OCI-LY1 (cell line): ENCODE measurements at regions not wholly inside any gene's neighbourhood (a gene's known extent, or its start where the extent isn't known, plus 50 kb on each side); places are given as distances from the start of the nearest gene placed in this dataset.

Experiments used
- H2AFZ ChIP-seq: fragments of 200-600 bp; sonication (generic), shearing (Covaris generic); 2 replicates; pipeline ENCODE4 v1.6.0; 2014; ENCODE audit warnings: antibody characterized with exemption, mild to moderate bottlenecking, low read length
- H3F3A ChIP-seq: fragments of 200-600 bp; sonication (generic), shearing (Covaris generic); 2 replicates; pipeline ENCODE4 v1.6.0; 2014; ENCODE audit warnings: mild to moderate bottlenecking, antibody characterized with exemption, low read length, moderate library complexity; ENCODE audit not compliant: insufficient read depth
- H3K27ac ChIP-seq: fragments of 200-600 bp; sonication (generic); 2 replicates; pipeline ENCODE4 v1.5.1; 2014; ENCODE audit warnings: low read length, mixed run types, mild to moderate bottlenecking, low read depth; ENCODE audit not compliant: poor library complexity, severe bottlenecking
- H3K27me3 ChIP-seq: fragments of 200-600 bp; sonication (generic); 2 replicates; pipeline ENCODE4 v1.6.0; 2014; ENCODE audit warnings: antibody characterized with exemption, mild to moderate bottlenecking, low read length, moderate library complexity; ENCODE audit not compliant: insufficient read depth
- H3K36me3 ChIP-seq: fragments of 200-600 bp; sonication (generic); 2 replicates; pipeline ENCODE4 v1.6.1; 2014; ENCODE audit warnings: mild to moderate bottlenecking, antibody characterized with exemption, low read length, moderate library complexity, mixed read lengths; ENCODE audit not compliant: insufficient read depth
- H3K4me1 ChIP-seq: fragments of 200-600 bp; sonication (generic); 2 replicates; pipeline ENCODE4 v1.5.1; 2014; ENCODE audit warnings: mild to moderate bottlenecking, low read length, moderate library complexity; ENCODE audit not compliant: insufficient read depth, severe bottlenecking
- H3K4me2 ChIP-seq: fragments of 200-600 bp; sonication (generic), shearing (Covaris generic); 2 replicates; pipeline ENCODE4 v1.6.1; 2014; ENCODE audit warnings: low read length
- H3K4me3 ChIP-seq: fragments of 200-600 bp; sonication (generic); 2 replicates; pipeline ENCODE4 v1.5.1; 2014; ENCODE audit warnings: low read length, low read depth, mild to moderate bottlenecking, mixed read lengths; ENCODE audit not compliant: poor library complexity, severe bottlenecking
- H3K79me2 ChIP-seq: fragments of 200-600 bp; shearing (Covaris generic); 2 replicates; pipeline ENCODE4 v1.6.1; 2016; ENCODE audit warnings: mixed run types, low read length, mixed read lengths; ENCODE audit not compliant: insufficient read depth
- H3K9ac ChIP-seq: fragments of 200-600 bp; sonication (generic), shearing (Covaris generic); 2 replicates; pipeline ENCODE4 v1.6.1; 2014; ENCODE audit warnings: mild to moderate bottlenecking, low read length, mixed read lengths
- H3K9me2 ChIP-seq: fragments of 200-600 bp; sonication (generic), shearing (Covaris generic); 2 replicates; pipeline ENCODE4 v1.6.1; 2014; ENCODE audit warnings: low read depth, mild to moderate bottlenecking, low read length, mixed read lengths
- H3K9me3 ChIP-seq: fragments of 200-600 bp; shearing (Covaris generic); 2 replicates; pipeline ENCODE4 v1.6.1; 2014; ENCODE audit warnings: low read length, mixed read lengths
- H4K20me1 ChIP-seq: fragments of 200-600 bp; sonication (generic), shearing (Covaris generic); 2 replicates; pipeline ENCODE4 v1.6.0; 2016; ENCODE audit warnings: mild to moderate bottlenecking, low read length; ENCODE audit not compliant: insufficient read depth
- EZH2 ChIP-seq: fragments of 200-600 bp; sonication (generic), shearing (Covaris generic); IDR thresholded peaks from 2 replicates; pipeline ENCODE4 v1.8.0; 2017; ENCODE audit warnings: borderline replicate concordance, mixed run types, mild to moderate bottlenecking, antibody characterized with exemption, low read length, moderate library complexity, mixed read lengths
- TF ChIP-seq, protein P1 (sequence below): fragments of 200-600 bp; sonication (generic), shearing (Covaris generic); IDR thresholded peaks from 2 replicates; pipeline ENCODE4 v1.5.1; 2017; ENCODE audit warnings: mild to moderate bottlenecking, antibody characterized with exemption, low read length, moderate library complexity, mixed read lengths

DNA sequence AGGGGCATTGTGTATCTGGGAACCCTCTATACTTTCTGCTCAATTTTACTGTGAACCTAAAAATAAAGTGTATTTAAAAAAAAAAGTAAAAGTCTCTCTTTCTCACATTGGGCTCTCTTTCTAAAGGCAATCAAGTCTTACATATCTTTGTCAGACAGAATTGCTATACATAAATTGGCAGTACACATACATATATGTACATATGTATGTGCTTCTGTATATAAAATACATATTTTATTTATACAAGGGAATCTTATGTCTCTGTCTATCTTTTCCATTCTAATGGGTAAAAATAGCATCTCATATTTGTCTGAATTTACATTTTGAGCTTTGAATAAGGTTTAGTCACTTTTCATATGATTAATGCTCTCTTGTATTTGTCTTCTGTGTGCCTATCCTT, 348.8 kb downstream of the SPATA31D1 start:
- Histone ChIP-seq H3K9ac (no peak overlapping the region), H3K27ac (no peak overlapping the region), H3F3A (no peaks in the 10 kb centered on the region), H3K4me2 (no peak overlapping the region), H2AFZ (no peak overlapping the region), H3K4me1 (peaks cover 31% of the 10 kb centered on the region), H3K27me3 (no peaks in the 10 kb centered on the region), H3K36me3 (no peaks in the 10 kb centered on the region), H4K20me1 (no peaks in the 10 kb centered on the region), H3K4me3 (no peak overlapping the region), H3K9me3 (no peaks in the 10 kb centered on the region), H3K9me2 (no peaks in the 10 kb centered on the region), H3K79me2 (no peaks in the 10 kb centered on the region)
- TF ChIP-seq, protein P1, sequence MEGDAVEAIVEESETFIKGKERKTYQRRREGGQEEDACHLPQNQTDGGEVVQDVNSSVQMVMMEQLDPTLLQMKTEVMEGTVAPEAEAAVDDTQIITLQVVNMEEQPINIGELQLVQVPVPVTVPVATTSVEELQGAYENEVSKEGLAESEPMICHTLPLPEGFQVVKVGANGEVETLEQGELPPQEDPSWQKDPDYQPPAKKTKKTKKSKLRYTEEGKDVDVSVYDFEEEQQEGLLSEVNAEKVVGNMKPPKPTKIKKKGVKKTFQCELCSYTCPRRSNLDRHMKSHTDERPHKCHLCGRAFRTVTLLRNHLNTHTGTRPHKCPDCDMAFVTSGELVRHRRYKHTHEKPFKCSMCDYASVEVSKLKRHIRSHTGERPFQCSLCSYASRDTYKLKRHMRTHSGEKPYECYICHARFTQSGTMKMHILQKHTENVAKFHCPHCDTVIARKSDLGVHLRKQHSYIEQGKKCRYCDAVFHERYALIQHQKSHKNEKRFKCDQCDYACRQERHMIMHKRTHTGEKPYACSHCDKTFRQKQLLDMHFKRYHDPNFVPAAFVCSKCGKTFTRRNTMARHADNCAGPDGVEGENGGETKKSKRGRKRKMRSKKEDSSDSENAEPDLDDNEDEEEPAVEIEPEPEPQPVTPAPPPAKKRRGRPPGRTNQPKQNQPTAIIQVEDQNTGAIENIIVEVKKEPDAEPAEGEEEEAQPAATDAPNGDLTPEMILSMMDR: no peak
- no peak for TF ChIP-seq EZH2

DNA sequence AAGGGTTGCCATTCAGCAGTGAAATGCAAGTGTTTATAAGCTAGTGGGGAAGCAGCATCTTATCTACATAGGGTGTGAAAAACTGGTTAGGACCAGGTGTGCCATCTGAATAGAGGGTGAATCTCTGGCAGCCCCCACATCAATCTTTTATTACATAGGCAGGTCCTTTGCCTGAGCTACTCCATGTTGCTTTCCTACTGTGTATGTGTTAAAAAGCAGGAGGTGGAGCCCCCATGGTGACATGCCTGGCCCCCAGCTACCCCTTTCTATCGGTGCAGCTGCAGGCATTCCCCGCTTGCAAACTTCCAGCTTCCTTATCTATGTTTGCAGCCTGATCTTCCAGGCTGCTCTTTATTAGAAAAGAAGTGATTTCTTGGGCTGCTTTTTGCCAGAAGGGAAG, 353.5 kb downstream of the SPATA31D1 start:
- Histone ChIP-seq H3K4me1 (peaks cover 24% of the 10 kb centered on the region), H3K9me2 (no peaks in the 10 kb centered on the region), H3K4me3 (no peak overlapping the region), H2AFZ (no peak overlapping the region), H3K9ac (no peak overlapping the region), H3K4me2 (no peak overlapping the region), H3K27me3 (no peaks in the 10 kb centered on the region), H3K36me3 (no peaks in the 10 kb centered on the region), H3K27ac (no peak overlapping the region), H3K9me3 (no peaks in the 10 kb centered on the region), H3F3A (no peaks in the 10 kb centered on the region), H3K79me2 (no peaks in the 10 kb centered on the region), H4K20me1 (no peaks in the 10 kb centered on the region)
- TF ChIP-seq, protein P1: no peak
- no peak for TF ChIP-seq EZH2

DNA sequence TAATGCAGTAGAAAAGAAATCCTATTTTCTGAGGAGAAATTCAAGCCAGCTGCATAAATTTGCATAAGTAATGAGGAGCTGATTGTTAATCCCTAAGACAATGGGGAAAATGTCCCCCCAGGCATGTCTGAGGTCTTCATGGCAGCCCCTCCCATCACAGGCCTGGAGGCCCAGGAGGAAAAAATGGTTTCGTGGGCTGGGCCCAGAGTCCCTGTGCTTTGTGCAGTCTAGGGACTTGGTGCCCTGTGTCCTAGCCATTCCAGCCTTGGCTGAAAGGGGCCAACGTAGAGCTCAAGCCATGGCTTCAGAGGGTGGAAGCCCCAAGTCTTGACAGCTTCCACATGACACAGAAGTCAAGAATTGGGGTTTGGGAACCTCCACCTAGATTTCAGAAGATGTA, 357.5 kb downstream of the SPATA31D1 start:
- Histone ChIP-seq H3K4me2 (no peak overlapping the region), H3K9me2 (no peaks in the 10 kb centered on the region), H3K27ac (no peak overlapping the region), H3K27me3 (no peaks in the 10 kb centered on the region), H3K4me1 (no peaks in the 10 kb centered on the region), H3K9ac (no peak overlapping the region), H3F3A (no peaks in the 10 kb centered on the region), H3K9me3 (0 out of 2 replicates have a peak, but pooled peaks cover 3% of the 10 kb centered on the region), H3K36me3 (no peaks in the 10 kb centered on the region), H2AFZ (no peak overlapping the region), H3K79me2 (no peaks in the 10 kb centered on the region), H4K20me1 (no peaks in the 10 kb centered on the region), H3K4me3 (no peak overlapping the region)
- TF ChIP-seq EZH2: no peak

- Histone ChIP-seq H3K9me3 (no peaks in the 10 kb centered on the region), H3K27ac (no peak overlapping the region), H3K79me2 (no peaks in the 10 kb centered on the region), H2AFZ (no peak overlapping the region), H3K9me2 (no peaks in the 10 kb centered on the region), H4K20me1 (no peaks in the 10 kb centered on the region), H3K4me1 (no peaks in the 10 kb centered on the region), H3K4me2 (no peak overlapping the region), H3K27me3 (no peaks in the 10 kb centered on the region), H3F3A (no peaks in the 10 kb centered on the region), H3K9ac (no peak overlapping the region), H3K4me3 (no peak overlapping the region), H3K36me3 (no peaks in the 10 kb centered on the region)
- TF ChIP-seq, protein P1: no peak
- TF ChIP-seq EZH2: no peak
These were observed 365.2 kb downstream of the SPATA31D1 start for GRCh38 chr9:82353631-82354278.
